ENCODE measurements at regions not wholly inside any gene's neighbourhood (a gene's known extent, or its start where the extent isn't known, plus 50 kb on each side); places are given as distances from the start of the nearest gene placed in this dataset.
A peak's percentile ranks its signal among the peaks of the same experiment; 100 is the strongest.

DNA sequence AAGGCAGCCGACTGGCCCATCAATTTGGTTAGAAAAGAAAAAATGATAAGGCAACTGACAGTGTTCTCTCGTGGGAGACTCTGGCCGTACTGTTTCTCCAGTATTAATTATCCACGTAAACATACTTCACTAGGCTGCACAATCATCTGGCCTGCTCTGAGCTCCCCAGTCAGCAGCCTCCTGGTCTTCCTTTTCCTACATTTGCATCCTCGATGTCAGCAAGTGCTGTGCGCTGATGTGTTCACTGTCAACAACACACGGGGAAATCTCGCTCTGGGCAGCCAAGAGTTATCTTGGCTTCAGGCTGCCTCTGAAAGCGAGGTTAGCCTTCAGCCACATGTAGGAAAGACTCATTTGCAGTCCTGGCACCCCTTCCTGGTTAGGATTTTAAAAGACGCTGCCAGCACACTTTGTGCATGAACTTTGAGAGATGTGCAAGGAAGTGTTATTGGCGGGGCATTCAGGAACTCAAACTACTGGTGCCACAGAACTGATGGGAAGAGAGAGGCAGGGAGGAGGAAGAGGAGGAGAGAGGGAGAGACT is 460.5 kb upstream of the ARID1B start:
- DNase-seq (ENCODE audit: extremely low read depth in 1 of 2, low read depth in 1 of 2) = no peak

GRCh38 chr6:156315146-156315545 is 462.0 kb upstream of the ARID1B start:
- no peak for DNase-seq (ENCODE audit: extremely low read depth in 1 of 2, low read depth in 1 of 2)

DNA sequence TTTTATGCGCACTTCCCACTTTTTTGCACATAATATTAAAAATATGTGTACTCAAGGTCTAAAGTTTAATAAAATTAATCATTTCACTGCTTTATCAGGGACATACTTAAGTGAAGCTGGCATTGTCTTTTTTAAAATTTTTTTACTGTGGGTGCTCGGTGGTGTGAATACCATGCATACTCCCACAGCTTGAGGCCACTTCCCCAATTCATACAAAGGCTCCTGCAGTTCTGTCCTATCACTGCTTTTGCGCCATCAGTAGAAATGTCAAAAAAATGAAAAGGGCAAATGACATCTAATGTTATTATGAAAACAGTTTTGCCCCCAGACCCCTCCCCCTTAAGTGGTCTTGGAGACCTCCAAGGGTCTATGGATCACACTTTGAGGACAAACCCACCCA is 464.1 kb upstream of the ARID1B start:
- no peak for DNase-seq (ENCODE audit: extremely low read depth in 1 of 2, low read depth in 1 of 2)

GRCh38 chr6:156311291-156311690 is 465.9 kb upstream of the ARID1B start:
- DNase-seq (ENCODE audit: extremely low read depth in 1 of 2, low read depth in 1 of 2) = no peak

DNA sequence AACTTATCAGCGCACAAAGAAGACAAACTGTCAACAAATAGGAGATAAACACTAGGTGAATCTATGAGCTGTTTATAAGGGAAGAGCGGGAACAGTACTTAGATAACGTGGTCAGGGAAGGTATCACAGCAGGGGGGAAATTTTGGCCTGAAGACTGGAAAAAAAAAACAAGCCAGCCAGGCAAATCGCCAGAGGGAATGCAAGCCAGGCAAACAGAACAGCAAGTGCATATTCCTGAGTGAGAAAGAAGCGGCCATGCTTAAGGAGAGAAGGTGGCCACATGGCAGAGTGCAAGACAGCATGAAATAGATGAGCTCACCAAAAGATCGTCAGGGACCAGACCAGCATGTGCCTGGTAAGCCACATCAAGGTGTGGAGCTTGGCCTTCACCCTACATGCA is 466.5 kb upstream of the ARID1B start:
- DNase-seq (ENCODE audit: extremely low read depth in 1 of 2, low read depth in 1 of 2) = no peak

GRCh38 chr6:156309017-156309416 is 468.2 kb upstream of the ARID1B start:
- peak in 1 of 2 donors; percentile 5 for DNase-seq (ENCODE audit: extremely low read depth in 1 of 2, low read depth in 1 of 2)

- no peak for DNase-seq (ENCODE audit: extremely low read depth in 1 of 2, low read depth in 1 of 2)
Observed at GRCh38 chr6:156308604-156309003, 468.6 kb upstream of the ARID1B start.

- DNase-seq (ENCODE audit: extremely low read depth in 1 of 2, low read depth in 1 of 2) = no peak
Observed at GRCh38 chr6:156306531-156306930, 470.6 kb upstream of the ARID1B start.

DNA sequence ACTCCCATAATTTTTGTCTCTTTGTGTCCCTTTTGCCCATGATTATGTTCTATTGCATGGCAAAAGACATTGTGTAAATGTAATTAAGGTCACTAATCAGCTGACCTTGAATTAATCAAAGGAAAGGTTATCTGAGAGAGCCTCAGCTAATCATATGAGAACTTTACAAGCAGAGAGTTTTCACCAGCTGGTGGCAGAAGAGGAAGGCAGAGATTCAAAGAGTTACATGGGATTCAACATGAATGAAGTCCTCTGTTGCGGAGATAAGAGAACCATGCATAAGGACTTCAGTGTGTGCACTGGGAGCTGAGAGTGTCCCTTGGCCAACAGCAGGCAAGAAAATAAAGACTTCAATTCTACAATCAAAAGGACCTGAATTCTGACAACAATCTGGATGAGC is 494.1 kb upstream of the ARID1B start:
- DNase-seq (ENCODE audit: extremely low read depth in 1 of 2, low read depth in 1 of 2) = no peak

- no peak for DNase-seq (ENCODE audit: extremely low read depth in 1 of 2, low read depth in 1 of 2)
Observed at GRCh38 chr6:156282087-156282486, 495.1 kb upstream of the ARID1B start.

DNA sequence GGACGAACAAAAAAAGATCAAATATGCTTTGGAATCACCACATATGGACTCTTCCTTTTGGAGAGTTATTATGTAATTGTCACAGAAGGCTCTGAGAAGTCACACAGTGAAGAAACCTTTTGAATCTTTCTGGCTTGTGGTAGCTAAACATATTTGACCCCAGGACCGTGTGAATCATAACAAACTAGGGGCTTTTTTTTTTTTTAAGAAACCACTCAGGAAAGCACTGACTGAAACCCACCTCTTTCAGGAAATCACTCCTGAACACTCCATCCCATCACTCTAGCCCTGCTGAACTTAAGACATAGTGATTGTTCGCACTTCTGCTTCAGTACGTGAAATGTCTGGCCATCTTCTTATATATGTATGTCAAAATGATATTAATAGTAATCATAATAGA is 495.9 kb upstream of the ARID1B start:
- no peak for DNase-seq (ENCODE audit: extremely low read depth in 1 of 2, low read depth in 1 of 2)

DNA sequence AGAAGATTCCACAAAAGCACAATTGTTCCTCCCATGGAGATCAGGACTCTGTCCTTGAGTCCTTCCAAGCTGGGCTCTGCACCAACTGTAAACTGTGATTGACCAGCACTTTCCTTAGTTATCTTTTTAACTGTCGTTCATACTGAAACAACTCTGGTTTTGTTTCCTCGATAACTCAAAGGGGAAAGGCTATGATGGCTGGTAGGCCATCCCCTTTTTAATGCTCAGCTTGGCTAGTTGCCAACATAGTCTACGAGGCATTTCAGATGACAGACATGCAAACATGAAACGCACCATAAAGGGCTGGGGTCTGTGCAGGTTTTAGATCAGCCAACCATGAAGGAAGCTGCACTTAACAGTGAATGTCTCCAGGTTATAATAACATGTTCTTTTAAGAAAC is 497.1 kb upstream of the ARID1B start:
- DNase-seq (ENCODE audit: extremely low read depth in 1 of 2, low read depth in 1 of 2) = no peak

- DNase-seq (ENCODE audit: extremely low read depth in 1 of 2, low read depth in 1 of 2) = no peak
Observed at GRCh38 chr6:156279261-156279969, 497.8 kb upstream of the ARID1B start.

DNA sequence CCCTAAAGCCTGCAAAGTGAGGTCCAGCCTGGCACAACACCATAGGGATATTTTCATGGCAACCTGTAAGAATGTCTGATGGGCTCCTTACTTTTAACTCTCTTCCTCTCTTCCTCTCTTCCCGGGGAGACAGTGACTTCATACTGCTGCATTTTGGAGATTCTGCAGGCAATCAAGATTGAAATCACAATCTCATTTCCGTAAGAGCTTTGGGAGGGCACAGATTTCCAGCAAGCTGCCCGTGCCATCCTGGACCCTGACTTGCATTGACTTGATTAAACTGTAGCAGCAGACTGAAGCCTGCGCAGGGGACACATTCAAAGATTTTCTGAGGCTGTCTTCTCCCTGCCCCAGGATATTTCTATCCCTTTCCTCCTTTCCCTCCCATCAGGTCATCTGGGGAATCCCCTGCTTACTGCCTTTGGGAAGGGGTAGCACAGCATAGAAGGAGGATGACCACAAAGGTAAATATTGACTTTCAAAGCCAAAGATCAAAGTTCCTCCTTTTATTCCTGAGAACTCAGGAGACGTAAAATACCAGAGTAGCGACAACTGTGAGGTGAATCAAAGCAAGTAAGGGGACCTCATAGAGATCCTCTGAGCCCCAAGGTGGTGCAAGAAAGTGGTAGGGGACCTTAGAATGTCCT is 504.0 kb upstream of the ARID1B start:
- DNase-seq (ENCODE audit: extremely low read depth in 1 of 2, low read depth in 1 of 2) = no peak

- peak in 1 of 2 donors; percentile 14 for DNase-seq (ENCODE audit: extremely low read depth in 1 of 2, low read depth in 1 of 2)
Observed at GRCh38 chr6:156269751-156270369, 507.3 kb upstream of the ARID1B start.

DNA sequence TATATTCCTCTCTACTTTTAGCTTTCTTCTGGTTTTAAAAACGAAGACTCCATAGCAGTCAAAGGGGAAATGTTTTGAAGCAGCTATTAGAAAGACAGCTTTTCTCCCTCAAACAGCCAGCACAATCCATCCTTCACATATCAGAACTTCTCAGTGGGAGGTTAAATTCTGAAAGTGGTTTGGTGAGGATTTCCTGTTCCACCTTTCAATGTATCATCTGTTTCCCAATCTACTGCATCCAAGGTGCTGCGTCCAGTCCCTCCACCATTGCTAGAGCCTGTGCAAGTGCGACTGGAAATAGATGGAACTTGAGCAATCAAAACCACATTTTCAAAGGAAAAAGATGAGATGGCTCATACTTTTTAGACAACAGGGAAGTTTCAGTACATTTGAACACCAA is 508.3 kb upstream of the ARID1B start:
- no peak for DNase-seq (ENCODE audit: extremely low read depth in 1 of 2, low read depth in 1 of 2)

GRCh38 chr6:156262014-156262413 is 515.2 kb upstream of the ARID1B start:
- DNase-seq (ENCODE audit: extremely low read depth in 1 of 2, low read depth in 1 of 2) = no peak

- no peak for DNase-seq (ENCODE audit: extremely low read depth in 1 of 2, low read depth in 1 of 2)
Observed at GRCh38 chr6:156260815-156261214, 516.4 kb upstream of the ARID1B start.

DNA sequence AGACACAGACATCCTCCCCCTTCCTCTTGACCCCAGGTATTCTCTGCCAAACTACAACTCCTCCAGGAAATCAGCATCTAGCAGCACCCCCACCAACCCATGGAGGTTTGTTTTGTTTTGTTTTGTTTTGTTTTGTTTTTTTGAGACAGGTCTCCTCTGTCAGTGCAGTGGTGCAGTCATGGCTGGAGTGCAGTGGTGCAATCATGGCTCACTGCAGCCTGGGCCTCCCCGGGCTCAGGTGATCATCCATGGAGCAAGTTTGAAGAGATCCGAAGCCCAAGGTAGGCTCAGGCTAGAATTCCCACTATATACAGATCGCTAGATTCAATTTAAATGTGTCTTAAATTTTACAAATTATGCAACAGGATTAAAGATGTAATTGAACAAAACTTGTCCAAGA is 518.2 kb upstream of the ARID1B start:
- DNase-seq (ENCODE audit: extremely low read depth in 1 of 2, low read depth in 1 of 2) = no peak

- DNase-seq (ENCODE audit: extremely low read depth in 1 of 2, low read depth in 1 of 2) = no peak
Observed at GRCh38 chr6:156256161-156256560, 521.0 kb upstream of the ARID1B start.

- no peak for DNase-seq (ENCODE audit: extremely low read depth in 1 of 2, low read depth in 1 of 2)
Observed at GRCh38 chr6:156254240-156254639, 522.9 kb upstream of the ARID1B start.

DNA sequence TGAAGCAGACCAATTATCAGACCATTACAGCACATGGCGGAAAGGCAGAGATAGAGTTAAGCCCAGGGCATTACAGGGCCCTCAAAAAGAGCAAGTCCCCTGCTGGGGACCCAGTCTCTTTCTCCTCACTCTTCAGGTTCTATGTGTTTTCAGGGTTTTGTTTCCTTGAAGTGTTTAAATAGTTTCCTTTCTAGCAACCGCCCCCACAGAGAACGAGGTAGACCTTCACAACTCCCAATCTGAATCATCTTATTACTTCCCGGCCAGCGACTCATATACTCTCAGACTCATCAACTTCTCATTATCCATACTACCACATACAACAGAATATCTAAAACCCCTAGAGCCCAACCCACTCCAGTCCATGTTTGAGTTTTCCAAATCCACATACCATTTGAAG is 526.6 kb upstream of the ARID1B start:
- DNase-seq (ENCODE audit: extremely low read depth in 1 of 2, low read depth in 1 of 2) = peak in 1 of 2 donors; percentile 27
